ENCODE measurements at regions not wholly inside any gene's neighbourhood (a gene's known extent, or its start where the extent isn't known, plus 50 kb on each side); places are given as distances from the start of the nearest gene placed in this dataset.
A peak's percentile ranks its signal among the peaks of the same experiment; 100 is the strongest.

GRCh38 chr17:69869667-69870066 is 205.4 kb upstream of the KCNJ16 start:
- in situ Hi-C loops (cut with HindIII; ENCODE audit: low sequenced_read_pairs): no loop called here
- DNase-seq (ENCODE audit: low spot score): peak; percentile 16

- in situ Hi-C loops (cut with HindIII; ENCODE audit: low sequenced_read_pairs): no loop called here
- peak; percentile 66 for DNase-seq (ENCODE audit: low spot score)
Observed at GRCh38 chr17:69870091-69870530, 204.9 kb upstream of the KCNJ16 start.

- in situ Hi-C loops (cut with HindIII; ENCODE audit: low sequenced_read_pairs): no loop called here
Observed at GRCh38 chr17:69870751-69871199, 204.2 kb upstream of the KCNJ16 start.

DNA sequence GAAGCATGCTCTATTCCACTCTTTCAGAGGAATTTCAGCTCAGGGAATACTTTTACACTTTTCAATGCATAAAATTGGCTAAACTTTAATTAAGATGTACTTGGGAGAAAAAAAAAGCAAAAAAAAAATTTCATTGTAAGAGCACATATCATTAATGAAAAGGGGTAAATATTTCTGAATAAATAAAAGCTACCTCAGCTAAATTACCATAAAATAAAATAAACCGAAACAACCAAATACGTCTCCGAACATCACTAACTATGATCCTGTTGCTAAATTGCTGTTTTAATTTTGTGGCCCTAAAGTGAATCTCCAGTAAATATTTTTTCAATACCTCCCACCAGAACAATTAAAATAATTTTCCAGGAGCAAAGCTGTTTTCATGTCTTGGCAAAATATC is 203.7 kb upstream of the KCNJ16 start:
- in situ Hi-C loops (cut with HindIII; ENCODE audit: low sequenced_read_pairs): no loop called here
- no peak for DNase-seq (ENCODE audit: low spot score)

More at GRCh38 chr17:69870751-69871199, 204.2 kb upstream of the KCNJ16 start:
- DNase-seq (ENCODE audit: low spot score): peak; percentile 52

DNA sequence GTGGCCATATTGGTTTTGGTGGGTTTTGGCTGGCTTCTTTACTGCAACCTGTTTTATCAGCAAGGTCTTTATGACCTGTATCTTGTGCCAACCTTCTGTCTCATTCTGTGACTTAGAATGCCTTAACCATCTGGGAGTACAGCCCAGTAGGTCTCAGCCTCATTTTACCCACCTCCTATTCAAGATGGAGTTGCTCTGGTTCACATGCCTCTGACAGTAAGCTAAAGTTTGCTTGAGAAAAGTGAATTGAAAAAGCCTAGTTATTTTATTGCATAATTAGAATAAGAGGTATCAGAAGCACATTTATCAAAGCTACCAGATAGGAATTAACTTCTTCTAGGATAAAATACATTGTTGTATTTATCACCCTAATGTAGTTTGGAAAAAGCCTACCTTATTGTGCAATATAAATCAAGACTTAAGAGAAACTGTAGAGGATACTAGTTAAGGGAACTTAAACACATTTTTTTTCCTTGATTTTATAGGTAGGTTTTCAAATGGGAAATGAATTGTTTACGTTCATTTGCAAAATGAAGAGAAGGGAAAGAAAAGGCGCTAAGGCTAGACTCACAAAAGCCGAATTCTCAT is 202.3 kb upstream of the KCNJ16 start:
- in situ Hi-C loops (cut with HindIII; ENCODE audit: low sequenced_read_pairs): no loop called here

DNA sequence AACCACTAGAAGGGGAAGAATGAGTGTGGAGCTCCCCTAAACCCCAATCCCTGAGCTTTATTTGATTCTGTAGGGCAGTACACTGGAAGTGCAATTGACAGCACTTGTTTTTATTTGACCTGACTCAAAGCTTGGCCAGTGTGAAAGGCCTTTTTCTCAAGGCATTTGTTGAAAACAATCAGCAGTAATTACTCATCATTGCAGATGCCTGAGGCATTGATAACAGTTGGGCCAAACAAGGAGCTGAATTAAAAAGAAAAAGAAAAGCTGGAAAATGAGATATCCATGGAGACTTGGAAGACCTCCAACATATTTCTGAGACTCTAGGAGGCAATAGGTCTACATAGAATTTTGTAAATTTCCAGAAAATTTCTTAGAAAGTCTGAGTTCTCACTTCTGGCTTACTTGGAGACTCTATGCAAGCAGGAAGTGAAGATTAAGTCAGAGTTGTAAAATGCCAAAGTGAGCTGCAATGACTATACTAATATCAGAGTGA is 200.8 kb upstream of the KCNJ16 start:
- in situ Hi-C loops (cut with HindIII; ENCODE audit: low sequenced_read_pairs): no loop called here
- DNase-seq (ENCODE audit: low spot score): peak; percentile 7

More for the DNA sequence above, 202.3 kb upstream of the KCNJ16 start:
- DNase-seq (ENCODE audit: low spot score): no peak

GRCh38 chr17:69876757-69877156 is 198.3 kb upstream of the KCNJ16 start:
- in situ Hi-C loops (cut with HindIII; ENCODE audit: low sequenced_read_pairs): no loop called here
- DNase-seq (ENCODE audit: low spot score): no peak

- in situ Hi-C loops (cut with HindIII; ENCODE audit: low sequenced_read_pairs): no loop called here
- no peak for DNase-seq (ENCODE audit: low spot score)
Observed at GRCh38 chr17:69878661-69879060, 196.4 kb upstream of the KCNJ16 start.

GRCh38 chr17:69879576-69879975 is 195.4 kb upstream of the KCNJ16 start:
- no peak for DNase-seq (ENCODE audit: low spot score)
- in situ Hi-C loops (cut with HindIII; ENCODE audit: low sequenced_read_pairs): no loop called here

DNA sequence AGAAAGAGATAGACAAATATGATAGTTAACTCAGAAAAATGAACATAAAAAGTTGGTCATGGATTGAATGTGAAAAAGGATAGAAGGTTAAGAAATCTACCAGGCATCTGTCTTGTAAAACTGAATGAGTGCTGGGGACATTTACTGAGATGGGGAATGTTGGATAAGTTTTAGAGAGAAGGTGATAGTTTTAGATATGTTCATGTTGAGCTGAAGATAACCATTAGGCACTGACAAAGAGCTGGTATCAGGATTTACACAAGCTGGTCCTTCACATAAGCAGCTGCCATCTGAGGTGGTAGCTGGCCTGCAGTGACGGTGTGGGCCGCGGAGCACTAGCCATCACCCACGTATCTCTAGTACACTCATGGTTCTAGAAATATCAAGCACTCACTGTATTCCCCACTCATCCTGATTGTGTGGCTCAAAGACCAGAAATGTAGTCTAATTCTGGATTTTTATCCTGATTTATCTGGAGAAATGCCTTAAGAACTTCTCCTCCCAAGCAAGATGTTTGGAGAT is 194.4 kb upstream of the KCNJ16 start:
- in situ Hi-C loops (cut with HindIII; ENCODE audit: low sequenced_read_pairs): no loop called here

GRCh38 chr17:69882281-69882680 is 192.7 kb upstream of the KCNJ16 start:
- in situ Hi-C loops (cut with HindIII; ENCODE audit: low sequenced_read_pairs): no loop called here
- no peak for DNase-seq (ENCODE audit: low spot score)

More for the DNA sequence above, 194.4 kb upstream of the KCNJ16 start:
- DNase-seq (ENCODE audit: low spot score): no peak

- no peak for DNase-seq (ENCODE audit: low spot score)
- in situ Hi-C loops (cut with HindIII; ENCODE audit: low sequenced_read_pairs): no loop called here
Observed at GRCh38 chr17:69883120-69883519, 191.9 kb upstream of the KCNJ16 start.

- in situ Hi-C loops (cut with HindIII; ENCODE audit: low sequenced_read_pairs): no loop called here
- no peak for DNase-seq (ENCODE audit: low spot score)
Observed at GRCh38 chr17:69884356-69884755, 190.7 kb upstream of the KCNJ16 start.

GRCh38 chr17:69884846-69885245 is 190.2 kb upstream of the KCNJ16 start:
- in situ Hi-C loops (cut with HindIII; ENCODE audit: low sequenced_read_pairs): no loop called here
- DNase-seq (ENCODE audit: low spot score): no peak

DNA sequence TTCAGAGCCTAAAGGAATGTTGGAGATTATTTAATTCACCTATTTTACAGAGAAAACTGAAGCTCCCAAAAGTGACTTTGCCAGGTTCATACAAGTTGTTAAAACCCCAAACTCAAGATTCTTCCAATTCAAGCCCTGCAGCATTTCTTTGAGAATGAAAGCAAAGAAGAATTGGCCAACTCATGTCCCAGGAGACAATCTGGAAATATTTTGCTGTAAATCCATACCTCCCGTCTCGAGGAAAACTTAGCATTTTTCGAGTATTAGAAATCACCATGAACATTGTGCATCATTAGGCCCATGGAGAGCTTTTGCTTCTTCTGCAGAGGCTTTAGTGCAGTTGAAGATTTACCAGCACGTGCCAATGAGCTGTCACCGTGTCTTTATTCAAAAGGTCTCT is 176.4 kb upstream of the KCNJ16 start:
- no peak for DNase-seq (ENCODE audit: low spot score)
- in situ Hi-C loops (cut with HindIII; ENCODE audit: low sequenced_read_pairs): no loop called here

- DNase-seq (ENCODE audit: low spot score): no peak
- in situ Hi-C loops (cut with HindIII; ENCODE audit: low sequenced_read_pairs): no loop called here
Observed at GRCh38 chr17:69900101-69900500, 174.9 kb upstream of the KCNJ16 start.

- no peak for DNase-seq (ENCODE audit: low spot score)
- in situ Hi-C loops (cut with HindIII; ENCODE audit: low sequenced_read_pairs): no loop called here
Observed at GRCh38 chr17:69900829-69901228, 174.2 kb upstream of the KCNJ16 start.

DNA sequence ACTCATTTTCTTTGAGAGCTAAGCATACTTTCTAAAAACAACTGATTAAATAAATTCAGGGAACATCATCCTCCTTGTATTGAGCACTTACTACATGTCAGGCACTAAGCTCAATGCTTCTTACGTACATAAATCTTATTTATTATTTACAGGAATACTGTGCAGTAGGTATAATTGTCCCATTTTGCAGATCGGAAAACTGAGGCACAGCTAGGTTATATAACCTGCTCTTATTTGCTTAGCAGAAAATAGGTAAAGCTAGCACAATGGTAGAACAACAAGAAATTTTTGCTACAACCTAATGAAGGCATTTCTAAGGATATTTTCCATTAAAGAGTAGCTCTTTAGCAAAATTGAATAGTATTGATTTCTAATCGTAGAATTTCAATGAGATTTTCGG is 168.7 kb upstream of the KCNJ16 start:
- DNase-seq (ENCODE audit: low spot score): no peak
- in situ Hi-C loops (cut with HindIII; ENCODE audit: low sequenced_read_pairs): no loop called here

DNA sequence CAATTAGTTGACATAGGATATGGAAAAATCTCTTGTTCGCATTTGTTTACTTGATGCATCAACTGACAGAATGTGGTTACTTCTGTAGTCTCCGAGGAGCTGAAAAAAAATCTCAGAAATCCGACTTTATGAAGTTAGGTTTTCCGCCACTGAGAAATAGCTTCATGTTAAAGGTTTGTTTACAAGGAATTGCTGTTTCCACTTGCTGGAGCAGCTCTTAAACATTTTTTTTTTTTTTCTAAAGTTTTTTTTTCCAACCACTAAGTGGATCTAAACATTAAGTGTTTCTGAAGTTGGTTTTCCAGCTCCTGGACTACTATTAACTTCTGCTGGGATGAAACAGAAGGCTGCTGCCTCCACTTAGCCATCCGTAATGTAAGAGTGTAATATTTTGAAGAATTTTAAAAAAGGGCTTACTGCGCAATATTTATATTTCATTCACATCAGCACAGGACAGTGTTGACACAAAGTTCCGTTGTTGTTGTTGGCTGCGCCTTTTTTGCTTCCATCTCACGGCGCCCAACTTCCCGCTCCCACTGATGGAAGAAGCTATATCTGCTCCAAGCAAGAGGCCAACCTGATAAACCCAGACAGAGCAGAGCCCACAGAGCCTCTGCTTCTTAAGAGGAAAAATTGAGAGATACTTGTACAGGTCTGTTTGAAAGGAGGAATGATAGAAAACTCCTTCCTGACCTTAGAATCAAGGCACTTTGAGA is 167.7 kb upstream of the KCNJ16 start:
- in situ Hi-C loops (cut with HindIII; ENCODE audit: low sequenced_read_pairs): no loop called here
- no peak for DNase-seq (ENCODE audit: low spot score)

GRCh38 chr17:69908626-69909368 is 166.2 kb upstream of the KCNJ16 start:
- DNase-seq (ENCODE audit: low spot score): no peak
- in situ Hi-C loops (cut with HindIII; ENCODE audit: low sequenced_read_pairs): no loop called here
